Left cardiac atrium (tissue), 4 donors: ENCODE measurements at regions not wholly inside any gene's neighbourhood (a gene's known extent, or its start where the extent isn't known, plus 50 kb on each side); places are given as distances from the start of the nearest gene placed in this dataset.

Experiments used
- ATAC-seq, 2 donors: fragments of 200-7000 bp; cut with Tn5 transposase; one replicate each; pipeline ENCODE4 v1.9.1; 2020; ENCODE audit warnings: mild to moderate bottlenecking in 2 of 2, moderate library complexity in 2 of 2
- DNase-seq: peaks from one replicate; pipeline ENCODE4 v3.0.0-alpha.2; 2020
- intact Hi-C, 2 donors: fragments of 100-400 bp; cut with DNase I; formaldehyde crosslinking; loops; one replicate each; pipeline versions ENCODE4 v1.14.1 to v1.15.1; 2022 to 2023
- donor health status: DM: no; HTN: yes; CAD: no.
- donor health status: DM: no; HTN: yes; CAD: no; lungs with severe emphysema.
- donor health status: DM: yes; HTN: yes; CAD: no.
- donor health status: Dilated cardiomyopathy.

GRCh38 chr2:84293791-84294380, 165.2 kb downstream of the SUCLG1 start:
- DNase-seq (no peak), ATAC-seq (no peak)
- intact Hi-C loops = no loop called here

GRCh38 chr2:84292545-84292944, 166.5 kb downstream of the SUCLG1 start:
- ATAC-seq = no peak
- DNase-seq = no peak
- intact Hi-C loops = no loop called here

GRCh38 chr2:84290537-84290936, 168.5 kb downstream of the SUCLG1 start:
- intact Hi-C loops = no loop called here
- ATAC-seq (no peak), DNase-seq (no peak)

- ATAC-seq = no peak
- intact Hi-C loops = no loop called here
Measured at GRCh38 chr2:84288293-84288692, 170.8 kb downstream of the SUCLG1 start.

GRCh38 chr2:84286878-84287277, 172.2 kb downstream of the SUCLG1 start:
- intact Hi-C loops = no loop called here
- no peak for ATAC-seq
- DNase-seq = no peak

More at GRCh38 chr2:84288293-84288692, 170.8 kb downstream of the SUCLG1 start:
- DNase-seq = no peak

- intact Hi-C loops = no loop called here
- no peak for DNase-seq
- no peak for ATAC-seq
Measured at GRCh38 chr2:84285056-84285747, 173.9 kb downstream of the SUCLG1 start.

GRCh38 chr2:84283506-84283905, 175.6 kb downstream of the SUCLG1 start:
- no peak for DNase-seq
- intact Hi-C loops = no loop called here
- no peak for ATAC-seq

- DNase-seq = no peak
- intact Hi-C loops = no loop called here
- no peak for ATAC-seq
Measured at GRCh38 chr2:84281510-84281909, 177.6 kb downstream of the SUCLG1 start.

GRCh38 chr2:84280873-84281272, 178.2 kb downstream of the SUCLG1 start:
- intact Hi-C loops = no loop called here
- DNase-seq = no peak
- peak in 1 of 2 donors; percentile 8 for ATAC-seq

GRCh38 chr2:84278386-84278785, 180.7 kb downstream of the SUCLG1 start:
- ATAC-seq = no peak
- no peak for DNase-seq
- intact Hi-C loops = no loop called here

GRCh38 chr2:84276590-84277255, 182.4 kb downstream of the SUCLG1 start:
- ATAC-seq (no peak), DNase-seq (no peak)
- intact Hi-C loops = no loop called here

- ATAC-seq (no peak), DNase-seq (no peak)
- intact Hi-C loops = no loop called here
Measured at GRCh38 chr2:84273406-84273805, 185.7 kb downstream of the SUCLG1 start.

GRCh38 chr2:84271977-84272376, 187.1 kb downstream of the SUCLG1 start:
- intact Hi-C loops = no loop called here
- no peak for ATAC-seq

GRCh38 chr2:84257831-84258230, 201.2 kb downstream of the SUCLG1 start:
- intact Hi-C loops = no loop called here
- ATAC-seq = no peak
- DNase-seq = no peak

More at GRCh38 chr2:84271977-84272376, 187.1 kb downstream of the SUCLG1 start:
- no peak for DNase-seq

- ATAC-seq = no peak
- no peak for DNase-seq
- intact Hi-C loops = no loop called here
Measured at GRCh38 chr2:84251651-84252302, 207.3 kb downstream of the SUCLG1 start.

- intact Hi-C loops = no loop called here
- ATAC-seq (no peak), DNase-seq (no peak)
Measured at GRCh38 chr2:84249140-84249539, 209.9 kb downstream of the SUCLG1 start.

GRCh38 chr2:84247532-84247931, 211.5 kb downstream of the SUCLG1 start:
- intact Hi-C loops = no loop called here
- DNase-seq = no peak
- no peak for ATAC-seq

- no peak for ATAC-seq
- intact Hi-C loops = no loop called here
- DNase-seq = no peak
Measured at GRCh38 chr2:84243788-84244733, 215.0 kb downstream of the SUCLG1 start.

GRCh38 chr2:84238907-84239306, 220.2 kb downstream of the SUCLG1 start:
- DNase-seq (no peak), ATAC-seq (no peak)
- intact Hi-C loops = no loop called here
